ENCODE measurements at regions not wholly inside any gene's neighbourhood (a gene's known extent, or its start where the extent isn't known, plus 50 kb on each side); places are given as distances from the start of the nearest gene placed in this dataset.

- H3K27ac ChIP-seq: no peak overlapping the region
- no peak overlapping the region for H3K4me3 ChIP-seq (IDR thresholded peaks at IDR 0.05; ENCODE audit: insufficient read depth, low read depth, low read length)
- no peak overlapping the region for H3K4me2 ChIP-seq
- H3K79me2 ChIP-seq (ENCODE audit: insufficient read depth, low read depth): no peaks in the 10 kb centered on the region
- no peaks in the 10 kb centered on the region for H4K20me1 ChIP-seq (ENCODE audit: insufficient read depth)
- H3K36me3 ChIP-seq (ENCODE audit: insufficient read depth): no peaks in the 10 kb centered on the region
- no peak overlapping the region for H3K9ac ChIP-seq
- no peak overlapping the region for H2AFZ ChIP-seq (ENCODE audit: low read depth)
- TF ChIP-seq CTCF (conservative IDR thresholded peaks at IDR 0.05; ENCODE audit: low read depth, low read length): no peak
- H3K27me3 ChIP-seq (ENCODE audit: insufficient read depth, low read depth): no peaks in the 10 kb centered on the region
- H3K4me1 ChIP-seq (ENCODE audit: low read depth, poor library complexity, severe bottlenecking): peaks cover 22% of the 10 kb centered on the region
Measured at GRCh38 chr3:163817015-163817414, 1261.3 kb downstream of the SI start.

- H3K4me2 ChIP-seq: peak overlapping the region; percentile 43
- H3K4me3 ChIP-seq (IDR thresholded peaks at IDR 0.05; ENCODE audit: insufficient read depth, low read depth, low read length): peak overlapping the region; percentile 42
- H3K79me2 ChIP-seq (ENCODE audit: insufficient read depth, low read depth): no peaks in the 10 kb centered on the region
- H4K20me1 ChIP-seq (ENCODE audit: insufficient read depth): no peaks in the 10 kb centered on the region
- no peak overlapping the region for H2AFZ ChIP-seq (ENCODE audit: low read depth)
- no peaks in the 10 kb centered on the region for H3K27me3 ChIP-seq (ENCODE audit: insufficient read depth, low read depth)
- H3K4me1 ChIP-seq (ENCODE audit: low read depth, poor library complexity, severe bottlenecking): peaks cover 38% of the 10 kb centered on the region
- H3K9ac ChIP-seq: no peak overlapping the region
- TF ChIP-seq CTCF (conservative IDR thresholded peaks at IDR 0.05; ENCODE audit: low read depth, low read length): no peak
- no peaks in the 10 kb centered on the region for H3K36me3 ChIP-seq (ENCODE audit: insufficient read depth)
- H3K27ac ChIP-seq: peak overlapping the region; percentile 1; the same call in 1 of the 2 replicates
Measured at GRCh38 chr3:163813935-163814334, 1264.4 kb downstream of the SI start.

GRCh38 chr3:163812006-163812405 is 1266.3 kb downstream of the SI start:
- Histone ChIP-seq H3K4me3 (IDR thresholded peaks at IDR 0.05; ENCODE audit: insufficient read depth, low read depth, low read length) (no peak overlapping the region), H3K4me2 (no peak overlapping the region), H3K79me2 (ENCODE audit: insufficient read depth, low read depth) (no peaks in the 10 kb centered on the region), H3K9ac (no peak overlapping the region), H3K36me3 (ENCODE audit: insufficient read depth) (no peaks in the 10 kb centered on the region), H3K4me1 (ENCODE audit: low read depth, poor library complexity, severe bottlenecking) (peaks cover 46% of the 10 kb centered on the region), H3K27me3 (ENCODE audit: insufficient read depth, low read depth) (no peaks in the 10 kb centered on the region), H4K20me1 (ENCODE audit: insufficient read depth) (no peaks in the 10 kb centered on the region), H2AFZ (ENCODE audit: low read depth) (no peak overlapping the region), H3K27ac (no peak overlapping the region)
- no peak for TF ChIP-seq CTCF (conservative IDR thresholded peaks at IDR 0.05; ENCODE audit: low read depth, low read length)

GRCh38 chr3:163809540-163809993 is 1268.7 kb downstream of the SI start:
- Histone ChIP-seq H2AFZ (ENCODE audit: low read depth) (peak overlapping the region; percentile 15; the same call in 1 of the 2 replicates), H4K20me1 (ENCODE audit: insufficient read depth) (no peaks in the 10 kb centered on the region), H3K36me3 (ENCODE audit: insufficient read depth) (no peaks in the 10 kb centered on the region), H3K27me3 (ENCODE audit: insufficient read depth, low read depth) (no peaks in the 10 kb centered on the region), H3K9ac (no peak overlapping the region), H3K4me3 (IDR thresholded peaks at IDR 0.05; ENCODE audit: insufficient read depth, low read depth, low read length) (no peak overlapping the region), H3K4me1 (ENCODE audit: low read depth, poor library complexity, severe bottlenecking) (peaks cover 41% of the 10 kb centered on the region), H3K4me2 (peak overlapping the region; percentile 61), H3K27ac (peak overlapping the region; percentile 25), H3K79me2 (ENCODE audit: insufficient read depth, low read depth) (no peaks in the 10 kb centered on the region)
- no peak for TF ChIP-seq CTCF (conservative IDR thresholded peaks at IDR 0.05; ENCODE audit: low read depth, low read length)

Data from KMS-11 (cell line).